Activated T-helper 17 cell treated with anti-CD3 and anti-CD28 coated beads, Interleukin-2, amount 50 U/mL, for 72 hours (primary cell): ENCODE measurements at regions not wholly inside any gene's neighbourhood (a gene's known extent, or its start where the extent isn't known, plus 50 kb on each side); places are given as distances from the start of the nearest gene placed in this dataset.

Experiments
- ATAC-seq: fragments of 150-1000 bp; cut with Tn5 transposase; replicated peaks from 2 replicates; pipeline ENCODE4 v1.10.0; 2021; ENCODE audit warnings: mild to moderate bottlenecking, moderate library complexity
- H3K27ac Mint-ChIP-seq: one replicate; pipeline ENCODE4 v1.8.0; 2022; ENCODE audit warnings: mixed read lengths
- H3K27me3 Mint-ChIP-seq: one replicate; pipeline ENCODE4 v1.8.0; 2022; ENCODE audit warnings: mixed read lengths
- H3K36me3 Mint-ChIP-seq: one replicate; pipeline ENCODE4 v1.8.0; 2022; ENCODE audit warnings: low read depth, mild to moderate bottlenecking, mixed read lengths
- H3K4me1 Mint-ChIP-seq: one replicate; pipeline ENCODE4 v1.8.0; 2022; ENCODE audit warnings: mixed read lengths
- H3K4me3 Mint-ChIP-seq: one replicate; pipeline ENCODE4 v1.8.0; 2022; ENCODE audit warnings: mild to moderate bottlenecking, mixed read lengths
- H3K9me3 Mint-ChIP-seq: one replicate; pipeline ENCODE4 v1.8.0; 2022; ENCODE audit warnings: mixed read lengths

GRCh38 chr7:67604461-67605386 is 608.1 kb downstream of the TYW1 start:
- Mint-ChIP-seq H3K9me3 (peaks cover 22% of the 10 kb centered on the region), H3K27me3 (no peaks in the 10 kb centered on the region), H3K36me3 (no peaks in the 10 kb centered on the region), H3K27ac (no peak overlapping the region), H3K4me3 (no peak overlapping the region), H3K4me1 (no peaks in the 10 kb centered on the region)
- ATAC-seq = no peak

DNA sequence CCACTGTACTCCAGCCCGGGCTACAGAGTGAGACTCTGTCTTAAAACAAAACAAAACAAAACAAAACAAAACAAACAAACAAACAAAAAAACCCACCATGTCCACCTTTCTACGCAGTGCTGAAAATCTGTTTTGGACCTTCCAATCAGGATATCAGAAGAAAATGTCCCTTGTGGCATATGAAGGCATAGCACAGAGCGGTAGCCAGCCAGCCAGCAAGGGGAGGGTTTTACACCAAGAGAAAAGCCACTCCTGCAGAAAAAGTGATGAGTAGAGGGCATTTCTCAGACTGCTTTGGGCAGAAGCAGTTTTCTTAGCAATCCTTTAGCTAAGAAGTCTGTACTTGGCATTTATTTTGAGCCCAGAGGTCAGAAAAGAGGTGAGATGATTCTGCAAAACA is 612.2 kb downstream of the TYW1 start:
- no peaks in the 10 kb centered on the region for H3K27me3 Mint-ChIP-seq
- peaks cover 9% of the 10 kb centered on the region for H3K9me3 Mint-ChIP-seq
- H3K4me3 Mint-ChIP-seq = no peak overlapping the region
- H3K36me3 Mint-ChIP-seq = no peaks in the 10 kb centered on the region
- H3K4me1 Mint-ChIP-seq = no peaks in the 10 kb centered on the region
- no peak overlapping the region for H3K27ac Mint-ChIP-seq
- no peak for ATAC-seq

GRCh38 chr7:67610897-67611296 is 614.3 kb downstream of the TYW1 start:
- Mint-ChIP-seq H3K9me3 (peaks cover 9% of the 10 kb centered on the region), H3K36me3 (no peaks in the 10 kb centered on the region), H3K27me3 (no peaks in the 10 kb centered on the region), H3K27ac (no peak overlapping the region), H3K4me1 (no peaks in the 10 kb centered on the region), H3K4me3 (no peak overlapping the region)
- no peak for ATAC-seq

GRCh38 chr7:67614843-67615242 is 618.2 kb downstream of the TYW1 start:
- Mint-ChIP-seq H3K36me3 (no peaks in the 10 kb centered on the region), H3K27ac (no peak overlapping the region), H3K4me1 (no peaks in the 10 kb centered on the region), H3K4me3 (no peak overlapping the region), H3K9me3 (peaks cover 5% of the 10 kb centered on the region), H3K27me3 (peaks cover 2% of the 10 kb centered on the region)
- ATAC-seq = no peak

DNA sequence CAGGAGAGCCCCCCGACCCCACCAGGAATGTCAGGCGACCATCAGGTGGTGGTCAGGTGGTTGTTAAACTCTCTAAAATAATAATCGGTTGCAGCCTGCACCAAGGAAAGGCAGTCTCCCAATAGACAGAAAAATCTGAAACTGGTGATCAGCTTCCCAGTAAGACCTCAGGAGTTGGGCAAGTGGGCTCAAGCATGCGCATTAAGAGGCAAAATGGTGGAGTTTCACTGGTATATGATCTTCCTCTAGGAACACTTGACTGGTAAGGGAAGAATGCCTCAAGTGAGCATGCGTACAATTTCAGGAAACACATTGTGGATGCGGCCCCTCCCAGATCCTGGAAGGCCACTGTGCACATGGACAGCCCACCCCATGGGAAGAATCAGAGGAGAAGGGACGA is 619.9 kb downstream of the TYW1 start:
- no peaks in the 10 kb centered on the region for H3K4me1 Mint-ChIP-seq
- peaks cover 14% of the 10 kb centered on the region for H3K27me3 Mint-ChIP-seq
- H3K4me3 Mint-ChIP-seq = no peak overlapping the region
- no peak for ATAC-seq
- no peak overlapping the region for H3K27ac Mint-ChIP-seq
- peaks cover 5% of the 10 kb centered on the region for H3K9me3 Mint-ChIP-seq
- H3K36me3 Mint-ChIP-seq = no peaks in the 10 kb centered on the region

- Mint-ChIP-seq H3K9me3 (no peaks in the 10 kb centered on the region), H3K36me3 (no peaks in the 10 kb centered on the region), H3K4me3 (no peak overlapping the region), H3K27me3 (peaks cover 20% of the 10 kb centered on the region), H3K4me1 (no peaks in the 10 kb centered on the region), H3K27ac (no peak overlapping the region)
- ATAC-seq = no peak
Measured at GRCh38 chr7:67618556-67619162, 622.0 kb downstream of the TYW1 start.

DNA sequence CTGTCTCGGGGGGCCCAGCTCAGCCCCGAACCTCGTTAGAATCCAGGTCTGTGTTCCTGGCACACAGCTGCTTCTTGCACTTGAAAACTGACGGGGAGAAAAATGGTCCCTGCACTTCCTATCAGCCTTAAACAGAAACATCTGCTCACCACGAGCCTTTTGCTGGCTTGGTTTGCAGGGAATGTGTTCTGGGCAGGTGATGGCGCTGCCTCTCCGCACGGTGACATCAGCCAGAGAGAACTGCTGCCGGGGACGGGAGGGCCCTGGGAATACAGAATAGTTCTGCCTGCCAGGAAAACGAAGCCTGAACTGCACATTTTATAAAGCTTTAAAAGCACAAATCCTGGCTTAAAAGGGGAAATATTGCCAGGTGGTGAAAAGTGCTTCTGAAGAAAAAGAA is 622.5 kb downstream of the TYW1 start:
- no peak overlapping the region for H3K4me3 Mint-ChIP-seq
- no peaks in the 10 kb centered on the region for H3K9me3 Mint-ChIP-seq
- no peak overlapping the region for H3K27ac Mint-ChIP-seq
- H3K4me1 Mint-ChIP-seq = no peaks in the 10 kb centered on the region
- peaks cover 20% of the 10 kb centered on the region for H3K27me3 Mint-ChIP-seq
- no peak for ATAC-seq
- no peaks in the 10 kb centered on the region for H3K36me3 Mint-ChIP-seq

DNA sequence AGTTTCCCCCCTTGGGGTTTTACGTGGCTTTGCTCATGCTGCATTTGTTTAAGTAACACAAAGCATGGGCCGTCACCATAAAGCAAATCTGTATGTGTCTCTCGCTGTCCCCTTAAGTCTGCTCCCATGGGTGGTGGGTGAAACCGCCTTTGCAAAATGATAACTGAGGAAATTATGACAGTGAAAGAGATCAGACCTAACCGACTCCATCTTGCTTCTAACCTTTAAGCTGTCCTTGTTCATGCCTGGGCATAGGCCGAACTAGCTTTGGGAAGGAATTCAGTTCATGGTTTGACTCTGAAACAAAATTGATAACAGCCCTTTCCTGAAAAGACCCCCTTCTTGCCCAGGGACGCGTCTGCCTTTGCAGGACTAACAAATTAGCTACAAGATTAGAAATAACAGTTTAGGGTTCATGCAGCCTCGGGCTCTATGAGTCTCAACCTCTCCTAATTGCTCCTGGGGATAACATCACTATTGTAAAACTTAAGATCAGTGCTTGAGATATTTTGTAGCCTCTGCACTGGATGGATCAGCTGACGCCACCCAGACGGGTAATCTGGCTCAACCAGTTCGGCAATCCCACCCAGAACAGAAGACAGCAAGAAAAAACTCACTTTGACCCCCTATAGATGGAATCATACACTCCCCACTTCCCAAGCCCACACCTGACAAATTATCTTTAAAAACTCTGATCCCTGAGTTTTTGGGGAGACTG is 623.7 kb downstream of the TYW1 start:
- Mint-ChIP-seq H3K27me3 (peaks cover 22% of the 10 kb centered on the region), H3K4me1 (no peaks in the 10 kb centered on the region), H3K36me3 (no peaks in the 10 kb centered on the region), H3K4me3 (no peak overlapping the region), H3K9me3 (no peaks in the 10 kb centered on the region), H3K27ac (no peak overlapping the region)
- no peak for ATAC-seq

DNA sequence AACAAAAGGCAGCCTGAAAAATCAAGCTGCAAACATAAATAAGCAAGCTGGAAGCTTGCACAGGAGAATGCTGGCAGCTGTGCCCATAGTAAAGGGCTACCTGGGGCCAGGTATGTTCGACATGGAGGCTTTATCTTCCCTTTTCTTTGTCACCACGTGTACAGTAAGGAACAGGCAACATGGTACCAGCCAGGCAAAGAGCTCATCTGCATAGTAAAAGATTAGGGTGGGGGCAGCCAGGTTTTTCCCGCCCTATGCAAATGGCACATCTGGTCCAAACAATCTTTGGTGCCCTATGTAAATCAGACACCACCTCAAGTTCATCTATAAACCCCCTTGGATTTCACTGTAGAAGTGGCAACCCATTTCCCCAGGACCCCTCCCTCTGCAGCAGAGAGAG is 625.1 kb downstream of the TYW1 start:
- Mint-ChIP-seq H3K4me3 (no peak overlapping the region), H3K27ac (no peak overlapping the region), H3K9me3 (no peaks in the 10 kb centered on the region), H3K4me1 (no peaks in the 10 kb centered on the region), H3K27me3 (peaks cover 22% of the 10 kb centered on the region), H3K36me3 (no peaks in the 10 kb centered on the region)
- ATAC-seq = no peak

DNA sequence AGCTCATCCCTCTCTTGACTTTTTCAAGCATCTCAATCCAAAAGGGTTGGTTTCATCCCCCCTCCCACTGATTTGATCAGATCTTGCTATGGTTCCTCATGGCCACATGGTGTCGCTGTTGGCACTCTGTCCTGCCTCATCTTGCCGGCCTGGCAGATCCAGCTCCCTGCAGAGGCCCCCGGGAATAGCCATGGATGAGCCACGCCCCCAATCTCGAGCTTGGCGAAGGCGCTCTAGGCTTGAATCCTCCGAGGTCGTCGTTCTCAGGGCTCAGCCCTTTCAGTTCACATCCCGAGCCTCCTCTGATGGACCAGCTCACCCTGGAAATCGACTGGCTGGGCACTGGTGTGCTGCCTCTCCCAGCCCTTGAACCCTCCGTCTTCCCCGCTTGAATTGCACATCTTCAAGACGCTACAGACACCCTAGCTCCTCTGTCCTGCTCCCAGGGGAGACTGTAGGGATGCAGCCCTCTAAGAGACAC is 628.7 kb downstream of the TYW1 start:
- Mint-ChIP-seq H3K27me3 (peaks cover 16% of the 10 kb centered on the region), H3K4me1 (no peaks in the 10 kb centered on the region), H3K27ac (no peak overlapping the region), H3K9me3 (no peaks in the 10 kb centered on the region), H3K36me3 (no peaks in the 10 kb centered on the region), H3K4me3 (no peak overlapping the region)
- no peak for ATAC-seq

GRCh38 chr7:67631476-67631875 is 634.8 kb downstream of the TYW1 start:
- no peaks in the 10 kb centered on the region for H3K27me3 Mint-ChIP-seq
- no peak overlapping the region for H3K4me3 Mint-ChIP-seq
- H3K27ac Mint-ChIP-seq = no peak overlapping the region
- no peak for ATAC-seq
- no peaks in the 10 kb centered on the region for H3K9me3 Mint-ChIP-seq
- H3K36me3 Mint-ChIP-seq = no peaks in the 10 kb centered on the region
- H3K4me1 Mint-ChIP-seq = no peaks in the 10 kb centered on the region

DNA sequence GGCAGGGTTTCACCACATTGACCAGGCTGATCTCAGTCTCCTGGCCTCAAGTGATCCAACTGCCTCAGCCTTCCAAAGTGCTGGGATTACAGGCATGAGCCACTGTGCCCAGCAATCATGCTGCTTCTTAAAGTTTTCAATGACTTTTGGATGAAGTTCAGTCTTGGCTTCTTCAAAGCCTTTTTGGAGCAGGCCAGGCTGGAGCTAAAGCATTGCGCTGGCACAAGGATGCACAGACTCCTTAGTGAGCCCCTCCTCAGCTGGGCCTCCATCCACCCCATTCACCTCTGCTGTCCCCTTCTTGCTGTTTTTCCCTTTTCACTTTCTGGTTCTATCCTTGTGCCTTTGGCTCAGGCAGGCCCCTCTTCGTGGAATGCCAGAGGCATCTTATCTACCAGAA is 638.6 kb downstream of the TYW1 start:
- Mint-ChIP-seq H3K36me3 (no peaks in the 10 kb centered on the region), H3K4me3 (no peak overlapping the region), H3K27ac (no peak overlapping the region), H3K9me3 (no peaks in the 10 kb centered on the region), H3K27me3 (no peaks in the 10 kb centered on the region), H3K4me1 (no peaks in the 10 kb centered on the region)
- ATAC-seq = no peak

DNA sequence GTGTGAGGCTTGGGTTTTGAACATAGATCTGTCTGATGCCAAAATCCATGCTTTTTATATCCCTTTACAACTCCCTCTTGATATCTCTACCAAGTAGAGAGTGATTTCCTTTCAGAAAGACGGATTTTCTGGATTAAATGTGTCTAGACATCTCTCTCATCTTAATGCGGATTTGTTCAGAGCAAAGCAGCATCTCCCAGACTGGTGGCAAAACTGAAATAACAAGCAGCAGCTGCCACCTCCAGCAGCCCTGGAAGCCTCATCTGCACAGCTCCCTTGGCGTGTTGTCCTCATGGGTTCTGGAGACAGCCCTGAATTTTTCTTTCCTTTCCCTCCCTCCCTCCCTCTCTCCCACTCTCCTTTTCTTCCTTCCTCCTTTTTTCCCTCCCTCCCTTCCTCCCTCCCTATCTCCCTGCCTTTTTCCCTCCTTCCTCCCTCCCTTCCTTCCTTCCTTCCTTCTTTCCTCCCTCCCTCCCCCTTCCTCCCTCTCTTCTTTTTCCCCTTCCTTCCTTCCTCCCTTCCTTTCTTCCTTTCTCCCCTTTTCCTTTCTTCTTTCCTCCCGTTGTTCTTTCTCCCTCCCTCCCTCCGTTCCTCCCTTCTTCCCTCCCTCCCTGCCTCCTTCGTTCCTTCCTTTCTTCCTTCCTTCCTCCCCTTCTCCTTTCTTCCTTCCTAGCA is 639.9 kb downstream of the TYW1 start:
- Mint-ChIP-seq H3K4me1 (no peaks in the 10 kb centered on the region), H3K27ac (no peak overlapping the region), H3K27me3 (no peaks in the 10 kb centered on the region), H3K4me3 (no peak overlapping the region), H3K9me3 (no peaks in the 10 kb centered on the region), H3K36me3 (no peaks in the 10 kb centered on the region)
- no peak for ATAC-seq

DNA sequence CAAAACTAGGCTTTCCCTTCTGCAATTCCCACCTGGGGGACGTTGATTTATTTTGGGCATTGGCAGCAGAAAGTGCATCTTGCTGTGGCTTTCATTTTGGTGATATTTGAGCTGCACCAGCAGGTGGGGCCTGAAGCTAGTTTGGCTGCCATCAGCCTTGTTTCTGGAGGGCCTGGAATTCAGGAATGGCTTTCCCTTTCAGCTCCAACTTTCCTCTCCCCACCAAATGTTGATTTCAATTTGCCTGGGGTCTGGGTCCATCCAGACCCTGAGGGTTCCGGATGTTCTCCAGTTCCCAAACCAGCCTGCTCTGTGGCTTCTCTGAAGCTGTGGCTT is 640.4 kb downstream of the TYW1 start:
- no peaks in the 10 kb centered on the region for H3K9me3 Mint-ChIP-seq
- H3K4me3 Mint-ChIP-seq = no peak overlapping the region
- H3K27ac Mint-ChIP-seq = no peak overlapping the region
- H3K36me3 Mint-ChIP-seq = no peaks in the 10 kb centered on the region
- H3K4me1 Mint-ChIP-seq = no peaks in the 10 kb centered on the region
- H3K27me3 Mint-ChIP-seq = no peaks in the 10 kb centered on the region
- ATAC-seq = no peak
